GM21515 (cell line): ENCODE measurements at regions not wholly inside any gene's neighbourhood (a gene's known extent, or its start where the extent isn't known, plus 50 kb on each side); places are given as distances from the start of the nearest gene placed in this dataset.

Experiments
- ATAC-seq: cut with Tn5 transposase; IDR thresholded peaks from one replicate; pipeline ENCODE4 v1.9.1; 2021; ENCODE audit not compliant: unreplicated experiment

DNA sequence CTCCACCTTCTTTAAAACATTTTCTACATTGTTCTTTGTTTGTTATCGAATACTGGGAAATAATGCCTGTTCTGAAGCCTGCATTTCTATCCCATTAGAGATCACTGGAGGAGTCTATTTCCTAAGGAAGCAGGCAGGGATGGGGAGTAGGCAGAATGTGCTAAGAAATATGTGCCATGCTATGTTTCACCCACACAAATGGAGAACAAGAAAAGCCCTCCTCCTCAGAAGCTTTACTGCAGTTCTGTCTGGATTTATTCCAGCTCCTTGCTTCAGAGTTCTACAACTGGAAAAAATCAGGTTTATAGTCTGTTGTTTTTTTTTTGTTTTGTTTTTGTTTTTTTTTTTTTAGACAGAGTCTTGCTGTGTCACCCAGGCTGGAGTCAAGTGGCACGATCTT is 825.1 kb downstream of the SLC4A3 start:
- no peak for ATAC-seq

DNA sequence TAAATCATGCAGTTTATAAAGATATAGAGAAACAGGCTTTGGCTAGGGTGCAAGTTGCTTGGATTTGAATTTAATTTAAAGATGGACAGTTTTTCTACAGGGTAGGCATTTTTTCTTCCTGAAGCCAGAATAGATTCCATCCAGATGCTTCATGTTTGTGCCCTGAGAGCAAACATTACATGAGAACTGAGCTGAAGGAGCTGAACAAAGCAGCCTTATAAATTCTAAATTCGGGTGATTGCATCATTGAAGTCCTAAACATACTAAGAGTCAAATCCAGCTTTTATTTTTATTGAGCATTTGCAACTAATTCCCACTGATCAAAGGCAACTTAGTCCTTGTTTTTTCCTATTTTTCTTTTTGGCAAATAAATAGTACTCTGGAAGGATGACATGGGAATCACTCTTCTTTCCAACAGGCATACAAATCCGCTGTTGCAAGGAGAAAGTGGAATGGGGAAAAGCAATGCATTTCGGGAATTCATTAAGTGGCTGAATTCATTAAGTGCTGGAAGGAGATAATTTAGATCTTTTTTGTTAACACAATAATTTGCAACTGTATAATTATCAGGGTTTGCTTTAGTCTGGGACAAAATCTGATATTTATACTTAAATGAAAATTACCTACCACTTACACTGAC is 828.0 kb downstream of the SLC4A3 start:
- no peak for ATAC-seq

DNA sequence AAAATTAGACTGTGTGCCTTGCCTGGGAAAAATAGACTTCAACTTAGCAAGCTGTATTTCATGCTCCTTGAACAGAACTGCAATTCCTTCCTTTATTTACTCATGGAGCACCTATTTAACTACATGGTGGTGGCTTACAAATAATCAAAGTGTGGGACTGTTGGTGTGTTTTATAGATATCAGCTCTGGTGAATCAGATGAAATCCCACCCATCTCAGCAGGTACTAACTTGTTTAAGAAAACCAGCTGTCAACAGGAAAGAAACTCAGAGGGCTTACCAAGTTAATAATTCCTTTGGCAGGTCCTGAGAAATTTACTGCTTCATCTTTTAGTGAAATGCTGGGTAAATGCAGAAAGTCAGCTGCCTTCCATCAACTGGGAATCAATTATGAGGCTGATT is 830.6 kb downstream of the SLC4A3 start:
- ATAC-seq = no peak

DNA sequence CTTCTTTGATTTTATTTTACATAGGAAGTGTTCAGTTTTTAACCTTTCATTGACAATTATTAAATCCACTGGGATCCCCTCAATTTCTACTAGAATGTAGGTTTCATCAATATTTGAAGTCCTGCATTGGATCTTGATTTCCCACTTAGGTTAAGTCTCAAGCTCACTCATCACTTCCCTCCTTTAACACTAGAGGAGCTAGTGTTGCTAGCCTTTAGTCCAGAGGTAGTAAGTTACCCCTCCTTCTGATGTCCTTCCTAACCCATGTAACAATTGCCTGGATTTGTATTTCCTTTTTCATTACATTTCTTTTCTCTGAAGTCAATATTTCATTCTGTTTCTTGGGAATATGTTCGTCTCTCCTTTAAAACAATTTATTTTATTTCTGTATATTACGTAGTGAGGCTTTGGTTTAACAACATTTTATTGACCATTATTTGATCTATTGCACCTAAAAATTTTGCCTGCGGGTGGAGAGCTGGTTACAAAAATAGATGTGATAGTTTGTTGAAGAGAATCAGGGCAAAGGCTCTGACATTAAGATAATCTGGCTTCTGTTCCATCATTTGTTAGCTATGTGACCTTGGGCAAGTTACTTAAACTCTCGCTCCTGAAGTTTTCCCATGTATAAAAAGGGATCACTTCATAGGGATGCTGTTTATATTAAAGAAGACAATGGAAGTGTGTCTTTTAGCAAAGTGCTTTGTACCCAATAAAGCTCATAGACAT is 833.0 kb downstream of the SLC4A3 start:
- ATAC-seq = no peak

DNA sequence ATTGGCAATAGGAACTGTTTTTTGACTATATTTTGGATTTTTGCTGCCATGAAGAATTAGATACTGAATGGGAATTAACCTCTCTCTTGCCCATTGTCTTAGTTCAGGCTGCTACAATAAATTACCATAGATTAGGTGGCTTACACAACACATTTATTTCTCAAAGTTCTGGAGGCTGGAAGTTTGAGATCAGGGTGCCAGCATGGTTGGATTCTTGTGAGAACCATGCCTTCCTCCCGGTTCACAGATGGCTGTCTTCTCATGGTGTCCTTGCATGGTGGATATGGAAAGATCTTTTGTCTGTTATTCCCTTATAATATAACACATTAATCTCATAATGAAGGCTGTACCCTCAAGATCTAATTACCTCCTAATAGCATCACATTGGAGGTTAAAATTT is 836.4 kb downstream of the SLC4A3 start:
- ATAC-seq = no peak

DNA sequence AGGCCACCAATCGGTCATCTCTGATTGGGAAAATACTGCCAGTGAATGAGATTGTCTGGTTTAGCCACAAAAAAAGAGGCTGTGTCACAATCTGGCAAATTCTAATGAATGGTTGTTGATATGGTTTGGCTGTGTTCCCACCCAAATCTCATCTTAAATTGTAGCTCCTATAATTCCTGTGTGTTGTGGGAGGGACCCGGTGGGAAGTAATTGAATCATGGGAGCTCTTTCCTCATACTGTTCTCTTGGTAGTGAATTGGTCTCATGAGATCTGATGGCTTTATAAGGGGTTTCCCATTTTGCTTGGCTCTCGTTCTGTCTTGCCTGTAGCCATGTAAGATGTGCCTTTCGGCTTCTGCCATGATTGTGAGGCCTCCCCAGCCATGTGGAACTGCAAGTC is 838.3 kb downstream of the SLC4A3 start:
- no peak for ATAC-seq

DNA sequence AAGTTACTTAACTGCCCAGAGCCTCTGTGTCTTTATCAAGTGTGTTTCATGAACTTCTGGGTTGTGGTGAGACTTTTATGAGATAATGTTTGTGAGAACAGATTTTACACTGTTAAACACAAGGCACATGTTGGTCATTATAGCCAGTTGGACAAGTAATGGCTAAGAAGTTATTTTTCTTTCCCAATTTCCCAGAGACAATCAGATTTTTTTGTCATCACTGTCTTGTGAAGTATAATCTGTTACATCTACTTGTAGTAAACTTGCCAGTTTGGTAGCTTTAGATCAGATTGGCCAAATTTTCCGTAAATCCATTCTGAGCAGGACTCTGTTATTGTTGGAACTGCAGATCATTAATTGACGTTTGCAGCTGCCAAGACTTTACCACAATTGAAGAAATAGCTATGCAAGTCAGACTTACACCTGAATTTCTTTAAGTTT is 838.8 kb downstream of the SLC4A3 start:
- ATAC-seq = no peak

DNA sequence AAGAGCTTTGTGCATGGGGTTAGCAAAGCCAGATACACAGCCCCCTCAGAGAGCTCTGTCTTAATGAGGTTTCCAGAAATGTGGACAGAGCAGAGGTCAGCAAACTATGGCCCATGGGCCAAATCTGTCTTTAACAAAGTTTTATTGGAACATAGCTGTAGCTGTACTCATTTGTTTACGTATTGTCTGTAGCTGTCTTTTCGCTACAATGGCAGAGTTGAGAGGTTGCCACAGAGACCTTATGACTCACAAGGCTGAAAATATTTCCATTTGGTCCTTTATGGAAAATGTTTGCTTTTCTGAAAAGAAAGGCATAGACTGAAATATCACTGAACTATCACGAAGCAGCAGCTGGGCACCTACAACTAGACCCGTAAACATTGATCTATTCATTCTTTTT is 841.8 kb downstream of the SLC4A3 start:
- no peak for ATAC-seq

DNA sequence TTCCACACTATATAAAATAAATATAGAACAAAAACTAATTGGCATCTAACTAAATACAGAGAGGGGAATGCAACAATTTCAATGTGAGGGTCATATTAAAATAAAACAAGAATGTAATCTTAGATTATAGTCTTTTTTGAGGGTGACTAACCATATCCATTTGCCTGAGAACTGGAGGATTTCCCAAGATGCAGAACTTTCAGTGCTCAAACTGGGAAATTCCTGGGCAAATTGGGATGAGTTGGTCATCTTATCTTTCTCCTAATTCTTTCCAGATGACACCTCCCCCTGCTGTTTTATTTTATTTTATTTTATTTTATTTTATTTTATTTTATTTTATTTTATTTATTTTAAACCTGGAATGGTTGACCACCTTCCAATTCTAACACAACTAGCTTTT is 846.2 kb downstream of the SLC4A3 start:
- no peak for ATAC-seq

DNA sequence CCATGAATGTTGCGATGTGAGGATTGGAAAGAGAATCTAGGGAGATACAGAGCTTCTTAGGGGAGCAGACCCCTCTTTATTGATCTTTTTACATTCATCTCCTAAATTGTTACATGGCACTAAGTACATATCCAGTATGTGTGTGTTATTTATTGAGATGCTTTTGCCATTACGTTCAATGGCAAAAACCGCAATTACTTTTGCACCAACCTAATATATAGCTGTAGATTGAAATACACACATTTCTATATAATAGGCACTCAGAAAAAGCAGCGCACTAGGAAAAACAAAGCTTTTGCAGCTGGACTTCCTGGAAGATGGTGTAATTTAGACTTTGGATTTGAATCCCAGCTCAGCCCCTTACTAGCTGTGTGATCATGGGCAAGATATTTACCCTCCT is 849.4 kb downstream of the SLC4A3 start:
- ATAC-seq = no peak

DNA sequence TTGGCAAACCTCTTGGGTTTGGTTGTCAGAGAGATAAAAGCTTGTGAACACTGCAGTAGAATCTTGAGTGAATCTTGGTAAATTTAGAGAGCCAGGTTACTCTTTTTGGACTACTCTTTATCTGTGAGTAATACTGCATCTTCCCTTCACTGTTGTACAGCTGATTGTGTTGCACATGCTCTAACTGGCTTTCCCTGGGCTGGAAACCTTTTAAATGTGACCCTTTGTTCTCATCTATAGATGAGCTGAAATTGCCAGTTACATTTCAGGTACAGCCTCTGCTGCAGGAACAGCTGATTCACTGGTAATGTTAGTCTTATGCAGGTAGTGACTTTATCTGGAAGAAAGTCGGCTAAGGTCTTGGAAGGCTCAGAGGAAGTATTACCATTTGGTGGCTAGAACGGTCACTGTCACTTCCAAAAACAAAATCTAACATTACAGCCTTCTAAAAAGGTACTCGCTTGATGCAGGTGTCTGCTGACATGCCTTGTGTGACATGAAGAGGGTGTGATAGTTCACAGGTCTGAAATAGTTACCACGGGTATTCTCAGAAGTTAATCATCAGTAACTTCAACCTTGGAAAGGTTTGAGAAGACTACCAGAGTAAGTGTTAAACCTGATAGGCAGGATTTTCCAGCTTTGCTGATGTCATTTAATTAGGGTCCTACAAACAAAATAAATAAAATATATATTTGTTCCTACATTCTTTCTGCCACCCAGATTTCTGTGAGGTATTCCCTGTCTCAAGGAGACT is 851.1 kb downstream of the SLC4A3 start:
- no peak for ATAC-seq

DNA sequence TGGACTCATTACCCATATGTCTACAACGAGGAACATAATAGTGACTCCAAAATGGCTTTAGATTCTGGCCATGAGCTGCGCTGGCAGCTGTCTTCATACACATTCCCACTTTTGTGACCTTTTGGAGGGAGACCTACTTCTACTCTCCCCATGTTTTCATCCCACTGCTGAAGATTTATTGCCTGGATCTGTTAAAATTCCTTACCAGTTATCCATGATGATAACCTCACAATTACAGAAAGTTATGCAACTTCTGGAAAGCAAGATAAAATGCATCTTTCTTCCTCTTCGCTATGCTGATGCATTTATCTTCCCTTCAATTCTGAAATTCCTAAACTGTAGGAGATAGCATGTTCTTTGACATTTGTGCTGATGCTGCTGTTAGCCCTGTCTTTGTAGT is 855.3 kb downstream of the SLC4A3 start:
- no peak for ATAC-seq

DNA sequence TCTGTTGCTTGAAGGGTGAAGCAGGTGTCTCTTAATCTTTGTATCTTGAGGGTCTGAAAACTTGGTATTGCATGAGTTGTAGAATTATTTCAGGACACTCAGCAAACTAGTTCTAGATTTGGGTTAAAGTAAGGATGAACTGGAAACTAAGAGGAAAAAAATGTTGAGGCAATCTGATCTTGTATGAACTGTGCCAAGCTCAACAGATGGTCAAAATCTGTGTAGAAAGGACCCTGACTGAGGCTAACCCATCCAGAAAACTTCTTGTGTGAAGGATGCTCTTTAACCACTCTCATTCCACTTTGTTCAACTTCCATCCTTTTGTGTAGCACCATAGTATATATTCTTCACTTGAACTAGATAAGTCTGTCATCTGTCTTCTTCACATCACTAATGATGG is 861.7 kb downstream of the SLC4A3 start:
- ATAC-seq = no peak

DNA sequence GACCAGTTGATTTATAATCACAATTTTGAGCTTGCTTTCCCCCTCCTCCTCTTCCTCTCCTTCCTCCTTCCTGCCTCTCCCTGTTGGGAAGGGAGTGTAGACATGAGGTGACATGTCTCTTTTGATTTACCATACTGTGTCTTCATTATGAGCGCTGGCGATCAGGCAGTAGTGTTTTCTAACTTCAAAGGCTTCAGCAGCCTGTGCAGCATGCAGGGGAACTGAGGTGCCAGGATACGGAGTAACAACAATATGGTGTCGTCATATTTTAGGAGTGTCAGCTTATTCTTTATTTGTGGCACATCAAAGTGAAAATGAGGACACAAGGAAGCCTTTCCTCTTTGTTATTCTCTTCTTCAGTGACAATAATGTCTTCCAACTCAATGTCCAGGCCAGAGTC is 864.2 kb downstream of the SLC4A3 start:
- ATAC-seq = no peak

DNA sequence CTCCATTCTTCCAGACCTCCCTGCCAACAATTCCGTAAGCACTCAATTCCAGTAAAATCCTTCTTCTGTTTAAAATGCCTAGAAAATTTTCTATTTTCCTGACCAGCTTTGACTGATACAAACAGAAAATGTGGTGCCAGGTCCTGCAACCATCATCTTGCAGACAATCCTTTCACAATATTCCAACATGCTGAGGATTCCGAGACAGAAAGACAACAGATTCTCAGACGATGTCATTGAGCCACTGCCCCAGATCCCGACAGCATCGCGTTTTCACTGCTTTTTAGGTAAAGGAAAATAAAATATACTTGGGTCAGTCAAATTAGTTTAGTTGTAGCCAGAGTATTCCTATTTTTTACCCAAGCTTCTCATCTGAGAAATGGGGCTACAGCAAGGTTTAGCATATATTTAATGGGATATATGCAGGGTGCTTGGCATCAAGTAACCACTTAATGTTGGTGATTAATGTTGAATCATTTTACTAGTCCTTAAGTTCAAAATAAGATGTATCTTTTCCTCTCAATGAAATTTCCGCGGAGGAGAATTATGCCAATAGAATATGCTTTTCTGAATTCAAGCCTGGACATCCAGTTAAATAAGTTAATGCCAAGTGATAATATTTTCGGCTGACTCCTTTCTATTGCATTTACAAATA is 866.6 kb downstream of the SLC4A3 start:
- no peak for ATAC-seq

DNA sequence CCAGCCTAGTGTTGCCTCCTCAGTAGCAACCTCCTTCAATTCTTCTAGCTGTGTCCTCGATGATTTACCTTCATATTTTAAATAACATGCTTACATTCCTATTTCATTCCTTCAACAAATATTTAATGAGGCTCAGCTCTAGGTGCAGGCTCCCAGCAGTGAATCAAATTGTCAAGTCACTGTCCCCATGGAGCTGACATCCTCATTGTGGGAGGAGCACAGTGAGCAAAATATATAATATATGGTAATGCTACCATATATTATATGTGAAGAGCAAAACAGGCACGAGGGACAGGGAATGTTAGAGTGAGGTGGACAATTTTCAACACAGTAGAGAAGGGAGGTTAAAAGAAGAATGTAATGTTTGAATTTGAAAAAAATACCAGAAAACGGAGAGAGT is 869.1 kb downstream of the SLC4A3 start:
- ATAC-seq = no peak

DNA sequence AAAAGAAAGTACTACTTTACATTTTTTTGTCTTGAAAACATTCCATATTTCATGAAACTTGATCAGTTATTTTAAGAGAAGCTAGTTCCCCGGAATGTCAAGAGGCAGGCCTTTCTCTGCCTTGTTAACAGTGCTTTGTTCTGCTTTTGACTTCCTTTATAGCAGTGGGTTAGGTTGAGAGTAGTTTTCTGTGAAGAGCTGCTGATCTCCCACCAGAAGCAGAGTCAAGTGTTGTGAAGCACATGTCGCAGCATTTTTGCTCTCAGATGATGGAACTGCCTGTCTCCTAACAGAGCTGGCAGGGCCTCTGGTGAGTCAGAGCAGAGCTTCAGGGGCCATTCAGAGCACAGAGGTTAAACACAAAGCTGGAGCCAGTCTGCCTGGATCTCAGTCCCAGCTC is 871.8 kb downstream of the SLC4A3 start:
- ATAC-seq = no peak

DNA sequence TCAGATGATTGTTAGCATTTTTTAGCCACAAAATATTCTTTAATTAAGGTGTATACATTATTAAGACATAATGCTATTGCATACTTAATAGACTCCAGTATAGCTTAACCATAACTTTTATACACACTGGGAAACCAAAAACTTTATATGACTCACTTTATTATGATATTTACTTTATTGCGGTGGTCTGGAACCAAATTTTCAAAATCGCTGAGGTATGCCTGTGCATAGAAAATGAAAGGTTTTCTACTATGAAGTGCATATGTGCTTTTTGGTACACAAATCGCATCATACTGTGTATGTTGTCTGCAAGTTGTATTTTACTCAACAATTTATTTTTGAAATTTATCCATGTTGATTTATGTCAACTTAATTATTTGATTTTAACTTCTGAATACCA is 875.1 kb downstream of the SLC4A3 start:
- ATAC-seq = no peak

DNA sequence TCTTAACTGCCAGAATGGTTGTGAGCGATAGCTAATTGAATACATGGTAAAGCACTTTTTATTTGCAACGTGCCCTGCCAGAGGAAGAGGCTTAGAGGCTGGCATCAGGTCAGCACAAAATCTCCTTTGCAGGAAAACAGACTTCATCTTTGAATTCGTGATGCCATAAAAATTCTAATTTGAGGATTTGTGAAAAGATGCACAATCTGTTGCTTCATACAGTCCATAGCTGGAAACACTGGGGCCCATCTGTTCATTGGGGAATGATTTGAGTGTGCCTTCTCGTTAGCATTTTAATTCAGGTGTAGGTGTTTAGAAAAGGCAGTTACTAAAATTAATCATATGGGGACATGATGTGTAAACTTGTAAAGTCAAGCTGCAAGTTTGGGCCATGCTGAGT is 876.0 kb downstream of the SLC4A3 start:
- no peak for ATAC-seq

DNA sequence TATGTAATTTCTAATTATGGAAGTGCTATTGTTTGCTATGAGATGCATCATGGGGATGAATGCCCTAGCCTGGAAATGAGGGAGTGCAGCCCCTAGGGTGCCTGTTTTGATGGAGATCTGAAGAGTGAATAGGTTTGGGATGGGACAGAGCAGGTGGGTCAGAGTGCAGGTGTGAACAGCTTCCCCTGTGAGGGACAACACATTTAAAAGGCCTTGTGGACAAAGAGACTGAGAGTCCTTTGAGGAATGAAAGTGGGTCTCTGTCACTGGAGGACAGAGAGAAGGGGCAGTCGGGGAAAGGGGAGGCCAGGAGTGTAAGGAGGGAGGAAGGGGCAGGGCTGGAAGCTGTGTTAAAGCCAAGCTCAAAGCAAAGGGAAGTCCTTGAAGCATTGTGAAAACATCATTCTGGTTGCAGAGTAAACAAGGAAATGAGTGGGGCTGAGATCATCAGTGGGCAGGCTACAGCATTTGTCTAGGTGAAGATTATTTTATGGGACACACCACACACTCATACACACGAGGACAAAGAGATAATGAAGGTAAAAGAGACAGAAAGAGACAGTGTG is 877.6 kb downstream of the SLC4A3 start:
- no peak for ATAC-seq

DNA sequence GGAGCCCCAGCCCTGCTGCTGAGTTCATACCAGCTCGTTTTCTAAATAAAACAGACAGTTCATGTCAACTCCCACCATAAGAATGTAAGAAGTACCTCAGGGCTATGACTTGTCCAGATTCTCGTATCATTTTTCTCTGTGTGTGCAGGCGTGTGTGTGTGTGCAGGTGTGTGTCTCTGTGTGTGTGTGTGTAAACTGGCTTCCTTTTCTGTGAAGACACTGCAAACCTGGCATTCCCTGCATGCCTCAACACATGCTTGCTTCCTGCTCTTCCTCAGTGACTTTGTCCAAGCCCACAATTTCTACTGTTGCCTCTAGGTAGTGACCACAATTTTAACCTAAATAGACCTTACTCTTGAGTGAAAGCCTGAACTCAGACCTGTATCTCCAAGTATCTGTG is 879.0 kb downstream of the SLC4A3 start:
- no peak for ATAC-seq
